Activated CD8-positive, alpha-beta memory T cell treated with anti-CD3 and anti-CD28 coated beads, Interleukin-2, amount 50 U/mL, for 48 hours (primary cell): ENCODE measurements at regions not wholly inside any gene's neighbourhood (a gene's known extent, or its start where the extent isn't known, plus 50 kb on each side); places are given as distances from the start of the nearest gene placed in this dataset.

ENCODE experiments used
- DNase-seq: peaks from one replicate; pipeline ENCODE4 v3.0.0-alpha.2; 2020

GRCh38 chr9:64622058-64622457 is 663.0 kb downstream of the FOXD4L5 start:
- DNase-seq: peak; percentile 25
